Transverse colon (tissue), 4 donors: ENCODE measurements at regions not wholly inside any gene's neighbourhood (a gene's known extent, or its start where the extent isn't known, plus 50 kb on each side); places are given as distances from the start of the nearest gene placed in this dataset.

Experiments
- DNase-seq: peaks from one replicate; pipeline ENCODE4 v3.0.0-alpha.2; 2019
- H3K27ac ChIP-seq, 4 donors: fragments of 200-600 bp; sonication (generic); 2 replicates each; pipeline ENCODE4 v1.5.1; 2016 to 2018; ENCODE audit warnings: inconsistent platforms in 4 of 4
- H3K27me3 ChIP-seq: fragments of 200-600 bp; sonication (generic); 2 replicates; pipeline ENCODE4 v1.5.1; 2017; ENCODE audit warnings: inconsistent platforms
- H3K36me3 ChIP-seq, 4 donors: fragments of 200-600 bp; sonication (generic); 2 replicates each; pipeline ENCODE4 v1.5.1; 2017 to 2019; ENCODE audit warnings: inconsistent platforms in 4 of 4
- H3K4me1 ChIP-seq, 4 donors: fragments of 200-600 bp; sonication (generic); 2 replicates each; pipeline ENCODE4 v1.5.1; 2017 to 2020; ENCODE audit warnings: inconsistent platforms in 4 of 4
- H3K4me3 ChIP-seq, 4 donors: fragments of 200-600 bp; sonication (generic); 1 replicate in 1 of 4; 2 replicates in 3 of 4; pipeline versions ENCODE4 v1.5.1 to v1.6.1; 2017 to 2019; ENCODE audit warnings: inconsistent platforms in 4 of 4
- H3K9me3 ChIP-seq, 2 donors: fragments of 200-600 bp; sonication (generic); 2 replicates each; pipeline ENCODE4 v1.5.1; 2017 to 2019; ENCODE audit warnings: inconsistent platforms in 2 of 2
- CTCF ChIP-seq, 5 experiments: fragments of 200-600 bp in 3 of 5; fragments of 450-650 bp in 2 of 5; sonication (generic) in 3 of 5; IDR thresholded peaks; 1 replicate in 2 of 5; 2 replicates in 3 of 5; pipeline ENCODE4 v1.5.1; 2016 to 2017; ENCODE audit warnings: antibody characterized with exemption in 5 of 5, inconsistent platforms in 3 of 5, mild to moderate bottlenecking in 2 of 5, moderate library complexity in 1 of 5
- EP300 ChIP-seq: sonication (generic); formaldehyde crosslinking; IDR thresholded peaks from one replicate; pipeline ENCODE4 v1.6.1; 2017; ENCODE audit warnings: antibody characterized with exemption, low read depth
- POLR2A ChIP-seq: fragments of 450-650 bp; IDR thresholded peaks from one replicate; pipeline ENCODE4 v1.6.1; 2016; ENCODE audit warnings: antibody characterized with exemption, mild to moderate bottlenecking, moderate library complexity
- POLR2AphosphoS5 ChIP-seq, 3 donors: sonication (generic); formaldehyde crosslinking; IDR thresholded peaks; one replicate each; pipeline ENCODE4 v1.6.1; 2016; ENCODE audit warnings: antibody characterized with exemption in 3 of 3
- WGBS, 2 donors: methylation state at CpG; one replicate each; pipeline ENCODE4 v1.1.5; 2018; ENCODE audit warnings: low coverage in 1 of 2; 5-methylcytosine and 5-hydroxymethylcytosine counted together
- in situ Hi-C, 4 donors: fragments of 200-750 bp; cut with MboI; loops; one replicate each; pipeline versions ENCODE4 v1.15.0 to v1.15.1; 2017; ENCODE audit warnings: low sequenced_read_pairs in 3 of 4, low pct_ligation_motif_present in 1 of 4, low pct_unique_long_range_greater_than_20kb in 1 of 4
- intact Hi-C: fragments of 100-400 bp; cut with DNase I; formaldehyde crosslinking; loops from one replicate; pipeline ENCODE4 v1.15.1; 2023; ENCODE audit warnings: low total_unique reads

GRCh38 chr2:150695451-150696135, 208.1 kb upstream of the RND3 start:
- no peak for TF ChIP-seq CTCF (IDR thresholded peaks at IDR 0.05)
- no peak for TF ChIP-seq POLR2A
- no peak for TF ChIP-seq POLR2AphosphoS5 (IDR thresholded peaks at IDR 0.05)
- TF ChIP-seq EP300 = no peak
- Histone ChIP-seq H3K4me3 (no peak overlapping the region), H3K4me1 (no peaks in the 10 kb centered on the region), H3K9me3 (no peaks in the 10 kb centered on the region), H3K27ac (no peak overlapping the region), H3K27me3 (no peaks in the 10 kb centered on the region), H3K36me3 (no peaks in the 10 kb centered on the region)
- in situ Hi-C loops (no loop called here), intact Hi-C loops (no loop called here)
- no peak for DNase-seq
- WGBS, 2 donors = 60 to 75% methylated on average over 2 to 3 of the region's 3 CpGs

- H3K27ac ChIP-seq = no peak overlapping the region
- no peaks in the 10 kb centered on the region for H3K27me3 ChIP-seq
- no peaks in the 10 kb centered on the region for H3K9me3 ChIP-seq
- no peaks in the 10 kb centered on the region for H3K36me3 ChIP-seq
- H3K4me3 ChIP-seq = no peak overlapping the region
- TF ChIP-seq POLR2A (no peak), EP300 (no peak), CTCF (IDR thresholded peaks at IDR 0.05) (no peak), POLR2AphosphoS5 (IDR thresholded peaks at IDR 0.05) (no peak)
- in situ Hi-C loops = no loop called here
- H3K4me1 ChIP-seq = no peaks in the 10 kb centered on the region
- no peak for DNase-seq
- WGBS, 2 donors = 79% methylated on average over 2 of the region's 2 CpGs; no CpG with 5 or more reads in 1 of the 2 donors
- intact Hi-C loops = no loop called here
Measured at GRCh38 chr2:150693556-150693955, 206.1 kb upstream of the RND3 start.

- Histone ChIP-seq H3K9me3 (no peaks in the 10 kb centered on the region), H3K4me3 (no peak overlapping the region), H3K27me3 (no peaks in the 10 kb centered on the region), H3K36me3 (no peaks in the 10 kb centered on the region), H3K4me1 (no peaks in the 10 kb centered on the region), H3K27ac (no peak overlapping the region)
- intact Hi-C loops = no loop called here
- TF ChIP-seq EP300 (no peak), POLR2AphosphoS5 (IDR thresholded peaks at IDR 0.05) (no peak), CTCF (IDR thresholded peaks at IDR 0.05) (no peak), POLR2A (no peak)
- WGBS, 2 donors = 64% methylated on average over 1 of the region's 1 CpG; no CpG with 5 or more reads in 1 of the 2 donors
- in situ Hi-C loops = no loop called here
- DNase-seq = no peak
Measured at GRCh38 chr2:150690870-150691269, 203.4 kb upstream of the RND3 start.

GRCh38 chr2:150690261-150690660, 202.8 kb upstream of the RND3 start:
- intact Hi-C loops (no loop called here), in situ Hi-C loops (no loop called here)
- TF ChIP-seq EP300 = no peak
- no peak overlapping the region for H3K27ac ChIP-seq
- 50 to 67% methylated on average over 2 of the region's 2 CpGs for WGBS, 2 donors
- no peaks in the 10 kb centered on the region for H3K9me3 ChIP-seq
- H3K36me3 ChIP-seq = no peaks in the 10 kb centered on the region
- no peak for DNase-seq
- no peaks in the 10 kb centered on the region for H3K27me3 ChIP-seq
- H3K4me1 ChIP-seq = no peaks in the 10 kb centered on the region
- H3K4me3 ChIP-seq = no peak overlapping the region

- 47 to 58% methylated on average over 2 of the region's 2 CpGs for WGBS, 2 donors
- intact Hi-C loops (no loop called here), in situ Hi-C loops (no loop called here)
Measured at GRCh38 chr2:150689590-150689989, 202.1 kb upstream of the RND3 start.

More at GRCh38 chr2:150689590-150689989, 202.1 kb upstream of the RND3 start:
- H3K27ac ChIP-seq = no peak overlapping the region
- TF ChIP-seq POLR2A (no peak), EP300 (no peak), POLR2AphosphoS5 (IDR thresholded peaks at IDR 0.05) (no peak), CTCF (IDR thresholded peaks at IDR 0.05) (no peak)
- no peaks in the 10 kb centered on the region for H3K9me3 ChIP-seq
- no peaks in the 10 kb centered on the region for H3K4me1 ChIP-seq
- H3K4me3 ChIP-seq = no peak overlapping the region
- no peaks in the 10 kb centered on the region for H3K36me3 ChIP-seq
- DNase-seq = no peak
- H3K27me3 ChIP-seq = no peaks in the 10 kb centered on the region
